Left lung (tissue), 4 donors: ENCODE measurements at regions not wholly inside any gene's neighbourhood (a gene's known extent, or its start where the extent isn't known, plus 50 kb on each side); places are given as distances from the start of the nearest gene placed in this dataset.
A peak's percentile ranks its signal among the peaks of the same experiment; 100 is the strongest.

Experiments
- ATAC-seq: fragments of 200-7000 bp; cut with Tn5 transposase; one replicate; pipeline ENCODE4 v1.9.1; 2020; ENCODE audit warnings: moderate library complexity
- DNase-seq, 4 donors: peaks; one replicate each; pipeline ENCODE4 v3.0.0-alpha.2; 2013 to 2020
- H3K27ac ChIP-seq, 2 donors: fragments of 200-600 bp; sonication (generic) in 1 of 2; one replicate each; pipeline versions ENCODE4 v1.5.0 to v1.8.0; 2020 to 2021
- H3K27me3 ChIP-seq, 2 donors: fragments of 200-600 bp; sonication (generic) in 1 of 2; one replicate each; pipeline versions ENCODE4 v1.5.0 to v1.8.0; 2020 to 2021
- H3K36me3 ChIP-seq, 2 donors: fragments of 200-600 bp; sonication (generic) in 1 of 2; one replicate each; pipeline versions ENCODE4 v1.5.0 to v1.8.0; 2020 to 2021
- H3K4me1 ChIP-seq, 2 donors: fragments of 200-600 bp; one replicate each; pipeline ENCODE4 v1.8.0; 2021
- H3K4me3 ChIP-seq, 2 donors: fragments of 200-600 bp; sonication (generic) in 1 of 2; one replicate each; pipeline versions ENCODE4 v1.5.0 to v1.8.0; 2020 to 2021; ENCODE audit warnings: mild to moderate bottlenecking in 1 of 2
- H3K9me3 ChIP-seq, 2 donors: fragments of 200-600 bp; sonication (generic) in 1 of 2; one replicate each; pipeline versions ENCODE4 v1.5.0 to v1.8.0; 2020 to 2021
- intact Hi-C, 2 donors: fragments of 100-400 bp; cut with DNase I; formaldehyde crosslinking; loops; one replicate each; pipeline versions ENCODE4 v1.11.2 to v1.14.2; 2022
- TF ChIP-seq, protein P1 (sequence below), 2 donors: fragments of 200-600 bp; sonication (generic) in 1 of 2; IDR thresholded peaks; one replicate each; pipeline versions ENCODE4 v1.5.0 to v1.8.0; 2021; ENCODE audit warnings: antibody characterized with exemption in 2 of 2
- donor health status: DM: no; HTN: yes; CAD: no.
- donor health status: DM: no; HTN: no; CAD: no.

- H3K4me3 ChIP-seq: no peak overlapping the region
- peaks cover 0 to 8% of the 10 kb centered on the region in 2 donors for H3K9me3 ChIP-seq
- no peaks in the 10 kb centered on the region for H3K4me1 ChIP-seq
- no peak for DNase-seq
- no peaks in the 10 kb centered on the region for H3K27me3 ChIP-seq
- intact Hi-C loops: no loop called here
- no peak overlapping the region for H3K27ac ChIP-seq
- ATAC-seq: no peak
- TF ChIP-seq, protein P1, sequence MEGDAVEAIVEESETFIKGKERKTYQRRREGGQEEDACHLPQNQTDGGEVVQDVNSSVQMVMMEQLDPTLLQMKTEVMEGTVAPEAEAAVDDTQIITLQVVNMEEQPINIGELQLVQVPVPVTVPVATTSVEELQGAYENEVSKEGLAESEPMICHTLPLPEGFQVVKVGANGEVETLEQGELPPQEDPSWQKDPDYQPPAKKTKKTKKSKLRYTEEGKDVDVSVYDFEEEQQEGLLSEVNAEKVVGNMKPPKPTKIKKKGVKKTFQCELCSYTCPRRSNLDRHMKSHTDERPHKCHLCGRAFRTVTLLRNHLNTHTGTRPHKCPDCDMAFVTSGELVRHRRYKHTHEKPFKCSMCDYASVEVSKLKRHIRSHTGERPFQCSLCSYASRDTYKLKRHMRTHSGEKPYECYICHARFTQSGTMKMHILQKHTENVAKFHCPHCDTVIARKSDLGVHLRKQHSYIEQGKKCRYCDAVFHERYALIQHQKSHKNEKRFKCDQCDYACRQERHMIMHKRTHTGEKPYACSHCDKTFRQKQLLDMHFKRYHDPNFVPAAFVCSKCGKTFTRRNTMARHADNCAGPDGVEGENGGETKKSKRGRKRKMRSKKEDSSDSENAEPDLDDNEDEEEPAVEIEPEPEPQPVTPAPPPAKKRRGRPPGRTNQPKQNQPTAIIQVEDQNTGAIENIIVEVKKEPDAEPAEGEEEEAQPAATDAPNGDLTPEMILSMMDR (IDR thresholded peaks at IDR 0.05): no peak
- H3K36me3 ChIP-seq: no peaks in the 10 kb centered on the region
Observed at GRCh38 chr6:4582506-4583417, 193.4 kb upstream of the CDYL start.

- Histone ChIP-seq H3K27me3 (no peaks in the 10 kb centered on the region), H3K4me1 (peaks cover 0 to 4% of the 10 kb centered on the region in 2 donors), H3K4me3 (no peak overlapping the region), H3K36me3 (no peaks in the 10 kb centered on the region), H3K9me3 (peaks cover 0 to 8% of the 10 kb centered on the region in 2 donors), H3K27ac (no peak overlapping the region)
- intact Hi-C loops: no loop called here
- TF ChIP-seq, protein P1 (IDR thresholded peaks at IDR 0.05): no peak
- peak; percentile 26 for ATAC-seq
- DNase-seq: no peak
Observed at GRCh38 chr6:4581468-4582385, 194.5 kb upstream of the CDYL start.

- H3K27me3 ChIP-seq: no peaks in the 10 kb centered on the region
- no peak overlapping the region for H3K4me3 ChIP-seq
- intact Hi-C loops: no loop called here
- DNase-seq (no peak), ATAC-seq (no peak)
- H3K36me3 ChIP-seq: no peaks in the 10 kb centered on the region
- H3K4me1 ChIP-seq: peaks cover 0 to 4% of the 10 kb centered on the region in 2 donors
- H3K9me3 ChIP-seq: peaks cover 0 to 8% of the 10 kb centered on the region in 2 donors
- H3K27ac ChIP-seq: no peak overlapping the region
- TF ChIP-seq, protein P1 (IDR thresholded peaks at IDR 0.05): no peak
Observed at GRCh38 chr6:4580361-4580760, 195.8 kb upstream of the CDYL start.

GRCh38 chr6:4577406-4577805 lies 198.8 kb upstream of the CDYL start:
- ATAC-seq (peak; percentile 89), DNase-seq (peak in 2 of 4 donors; percentile 80 to 84)
- Histone ChIP-seq H3K4me3 (no peak overlapping the region), H3K27ac (peak overlapping the region in 1 of 2 donors; percentile 16), H3K9me3 (peaks cover 0 to 10% of the 10 kb centered on the region in 2 donors), H3K36me3 (no peaks in the 10 kb centered on the region), H3K4me1 (peaks cover 0 to 4% of the 10 kb centered on the region in 2 donors), H3K27me3 (no peaks in the 10 kb centered on the region)
- TF ChIP-seq, protein P1 (IDR thresholded peaks at IDR 0.05): no peak
- intact Hi-C loops: no loop called here

DNA sequence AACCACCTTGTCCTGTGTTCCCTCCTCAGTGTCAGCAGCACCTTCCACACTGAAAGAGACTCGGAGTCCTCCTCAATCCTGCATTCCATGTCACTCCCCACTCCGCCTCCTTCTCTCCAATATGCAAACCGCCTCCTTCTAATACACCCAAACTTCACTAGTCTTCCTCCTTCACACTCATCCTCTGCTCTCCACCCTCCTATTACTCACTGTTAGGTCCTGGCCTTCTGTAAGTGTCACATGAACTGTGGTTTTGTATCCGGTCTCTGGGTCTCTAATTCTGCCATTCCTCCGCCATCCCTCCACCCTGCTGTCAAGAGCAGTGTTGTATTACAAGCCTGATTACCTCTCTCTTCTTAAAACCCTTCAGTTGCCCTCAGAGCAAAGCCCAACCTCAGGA lies 200.5 kb upstream of the CDYL start:
- Histone ChIP-seq H3K4me3 (no peak overlapping the region), H3K9me3 (peaks cover 0 to 18% of the 10 kb centered on the region in 2 donors), H3K27ac (no peak overlapping the region), H3K36me3 (no peaks in the 10 kb centered on the region), H3K27me3 (no peaks in the 10 kb centered on the region), H3K4me1 (peaks cover 0 to 4% of the 10 kb centered on the region in 2 donors)
- no peak for DNase-seq
- ATAC-seq: no peak
- intact Hi-C loops: no loop called here
- TF ChIP-seq, protein P1 (IDR thresholded peaks at IDR 0.05): no peak
